ENCODE measurements at regions not wholly inside any gene's neighbourhood (a gene's known extent, or its start where the extent isn't known, plus 50 kb on each side); places are given as distances from the start of the nearest gene placed in this dataset.

DNA sequence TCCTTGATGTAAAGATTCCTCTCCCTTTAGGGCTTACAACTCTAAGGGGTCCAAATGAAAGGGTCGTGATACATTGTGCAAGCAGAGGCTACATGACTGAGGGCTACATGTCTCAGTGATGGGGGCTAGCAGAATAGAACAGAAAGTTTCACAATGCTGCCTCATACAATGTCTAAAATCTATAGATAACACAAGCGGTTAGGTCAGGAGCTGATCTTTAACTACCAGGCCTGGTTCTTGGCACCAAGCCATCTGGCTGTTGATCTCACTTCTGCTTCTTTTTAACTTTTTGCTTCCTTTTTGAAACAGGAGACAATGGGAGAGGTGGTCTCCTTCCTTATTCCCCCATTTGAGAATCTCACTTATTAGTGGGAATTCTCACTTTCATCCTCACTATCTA is 710.2 kb downstream of the AMY1C start:
- DNase-seq (ENCODE audit: low spot score), result no peak
- TF ChIP-seq EZH2 (IDR thresholded peaks at IDR 0.05; ENCODE audit: borderline replicate concordance, low read depth, low read length, poor library complexity, severe bottlenecking), result no peak
- TF ChIP-seq, protein P1, sequence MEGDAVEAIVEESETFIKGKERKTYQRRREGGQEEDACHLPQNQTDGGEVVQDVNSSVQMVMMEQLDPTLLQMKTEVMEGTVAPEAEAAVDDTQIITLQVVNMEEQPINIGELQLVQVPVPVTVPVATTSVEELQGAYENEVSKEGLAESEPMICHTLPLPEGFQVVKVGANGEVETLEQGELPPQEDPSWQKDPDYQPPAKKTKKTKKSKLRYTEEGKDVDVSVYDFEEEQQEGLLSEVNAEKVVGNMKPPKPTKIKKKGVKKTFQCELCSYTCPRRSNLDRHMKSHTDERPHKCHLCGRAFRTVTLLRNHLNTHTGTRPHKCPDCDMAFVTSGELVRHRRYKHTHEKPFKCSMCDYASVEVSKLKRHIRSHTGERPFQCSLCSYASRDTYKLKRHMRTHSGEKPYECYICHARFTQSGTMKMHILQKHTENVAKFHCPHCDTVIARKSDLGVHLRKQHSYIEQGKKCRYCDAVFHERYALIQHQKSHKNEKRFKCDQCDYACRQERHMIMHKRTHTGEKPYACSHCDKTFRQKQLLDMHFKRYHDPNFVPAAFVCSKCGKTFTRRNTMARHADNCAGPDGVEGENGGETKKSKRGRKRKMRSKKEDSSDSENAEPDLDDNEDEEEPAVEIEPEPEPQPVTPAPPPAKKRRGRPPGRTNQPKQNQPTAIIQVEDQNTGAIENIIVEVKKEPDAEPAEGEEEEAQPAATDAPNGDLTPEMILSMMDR (conservative IDR thresholded peaks at IDR 0.05; ENCODE audit: low read depth, low read length), result no peak
- intact Hi-C loops (cut with micrococcal nuclease; ENCODE audit: unreplicated experiment), result no loop called here
- no TSS peak for BruUV-seq (replicated peaks)
- H3K36me3 ChIP-seq (ENCODE audit: insufficient read depth, low read length, poor library complexity, severe bottlenecking), result no peaks in the 10 kb centered on the region
- no peaks in the 10 kb centered on the region for H3K27me3 ChIP-seq (replicated peaks; ENCODE audit: insufficient read depth, low read depth, low read length, poor library complexity)
- H3K27ac ChIP-seq (ENCODE audit: low read depth, low read length, poor library complexity, severe bottlenecking), result no peak overlapping the region
- ChIA-PET POLR2A (ENCODE audit: low non-redundant PET) (no interaction called here), CTCF (no interaction called here)
- H3K4me1 ChIP-seq (ENCODE audit: insufficient read depth, low read length, poor library complexity, severe bottlenecking), result no peaks in the 10 kb centered on the region
- peaks cover 8% of the 10 kb centered on the region for H3K9me3 ChIP-seq (ENCODE audit: low read depth, low read length, poor library complexity, severe bottlenecking)
- H3K4me3 ChIP-seq (ENCODE audit: low read depth, low read length, poor library complexity, severe bottlenecking), result no peak overlapping the region

DNA sequence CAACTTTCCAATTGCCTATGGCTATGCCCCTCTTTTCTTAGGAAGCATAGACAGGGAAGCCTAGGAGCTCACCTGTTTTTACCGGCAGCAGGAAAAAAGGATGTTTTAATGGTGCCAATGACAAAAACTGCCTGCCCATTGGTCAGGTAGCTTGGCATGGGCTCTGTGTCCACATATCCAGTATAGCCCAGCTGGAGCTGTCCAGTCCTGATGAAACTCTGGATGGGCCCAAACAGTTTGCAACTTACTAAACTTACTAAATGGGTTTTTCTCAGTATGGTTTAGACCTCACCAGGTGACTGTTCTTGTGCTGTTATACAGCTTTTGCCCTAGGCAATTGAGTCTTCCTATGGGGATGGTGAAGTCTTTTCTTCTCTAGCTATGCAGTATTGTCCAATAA is 711.2 kb downstream of the AMY1C start:
- CTCF ChIA-PET, result no interaction called here

DNA sequence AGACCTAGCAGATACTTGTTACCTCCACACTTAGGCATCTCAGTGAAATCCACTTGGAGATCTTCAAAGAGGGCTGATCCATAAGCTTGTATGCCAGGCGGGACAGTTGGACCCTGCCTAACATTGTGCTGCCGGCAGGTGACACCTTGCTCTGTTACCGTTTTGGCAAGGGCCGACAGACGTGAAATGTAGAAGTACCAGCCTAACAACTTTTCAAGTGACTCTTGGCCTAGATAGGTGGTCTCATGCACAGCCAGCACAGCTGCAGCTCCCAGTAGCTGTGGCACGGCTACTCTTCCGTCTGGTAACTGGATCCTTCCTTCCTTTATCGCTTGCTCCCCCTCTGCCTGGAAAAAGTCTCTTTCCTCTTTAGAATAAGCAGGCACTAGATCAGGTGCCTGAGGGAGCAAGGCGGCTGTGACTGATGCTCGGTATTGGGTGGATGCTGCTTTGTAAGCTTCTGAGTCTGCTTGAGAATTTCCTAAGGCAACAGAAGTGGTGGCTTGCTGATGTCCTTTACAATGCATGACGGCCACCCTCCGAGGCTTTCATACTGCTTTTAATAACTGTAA is 713.5 kb downstream of the AMY1C start:
- DNase-seq (ENCODE audit: low spot score), result no peak
- peaks cover 8% of the 10 kb centered on the region for H3K9me3 ChIP-seq (ENCODE audit: low read depth, low read length, poor library complexity, severe bottlenecking)
- no peaks in the 10 kb centered on the region for H3K27me3 ChIP-seq (replicated peaks; ENCODE audit: insufficient read depth, low read depth, low read length, poor library complexity)
- ChIA-PET POLR2A (ENCODE audit: low non-redundant PET) (no interaction called here), CTCF (no interaction called here)
- TF ChIP-seq, protein P1 (conservative IDR thresholded peaks at IDR 0.05; ENCODE audit: low read depth, low read length), result no peak
- no peak for TF ChIP-seq EZH2 (IDR thresholded peaks at IDR 0.05; ENCODE audit: borderline replicate concordance, low read depth, low read length, poor library complexity, severe bottlenecking)
- intact Hi-C loops (cut with micrococcal nuclease; ENCODE audit: unreplicated experiment), result no loop called here
- no peak overlapping the region for H3K4me3 ChIP-seq (ENCODE audit: low read depth, low read length, poor library complexity, severe bottlenecking)
- no TSS peak for BruUV-seq (replicated peaks)
- no peaks in the 10 kb centered on the region for H3K4me1 ChIP-seq (ENCODE audit: insufficient read depth, low read length, poor library complexity, severe bottlenecking)
- H3K27ac ChIP-seq (ENCODE audit: low read depth, low read length, poor library complexity, severe bottlenecking), result no peak overlapping the region
- H3K36me3 ChIP-seq (ENCODE audit: insufficient read depth, low read length, poor library complexity, severe bottlenecking), result no peaks in the 10 kb centered on the region

More for the DNA sequence above, 711.2 kb downstream of the AMY1C start:
- no TSS peak for BruUV-seq (replicated peaks)
- no peaks in the 10 kb centered on the region for H3K4me1 ChIP-seq (ENCODE audit: insufficient read depth, low read length, poor library complexity, severe bottlenecking)
- H3K9me3 ChIP-seq (ENCODE audit: low read depth, low read length, poor library complexity, severe bottlenecking), result peaks cover 8% of the 10 kb centered on the region
- no peak overlapping the region for H3K27ac ChIP-seq (ENCODE audit: low read depth, low read length, poor library complexity, severe bottlenecking)
- no peaks in the 10 kb centered on the region for H3K27me3 ChIP-seq (replicated peaks; ENCODE audit: insufficient read depth, low read depth, low read length, poor library complexity)
- H3K4me3 ChIP-seq (ENCODE audit: low read depth, low read length, poor library complexity, severe bottlenecking), result no peak overlapping the region
- intact Hi-C loops (cut with micrococcal nuclease; ENCODE audit: unreplicated experiment), result no loop called here
- no peak for DNase-seq (ENCODE audit: low spot score)
- H3K36me3 ChIP-seq (ENCODE audit: insufficient read depth, low read length, poor library complexity, severe bottlenecking), result no peaks in the 10 kb centered on the region
- TF ChIP-seq EZH2 (IDR thresholded peaks at IDR 0.05; ENCODE audit: borderline replicate concordance, low read depth, low read length, poor library complexity, severe bottlenecking), result no peak
- TF ChIP-seq, protein P1 (conservative IDR thresholded peaks at IDR 0.05; ENCODE audit: low read depth, low read length), result no peak
- POLR2A ChIA-PET (ENCODE audit: low non-redundant PET), result no interaction called here

Data from A673 (cell line).